ENCODE measurements at regions not wholly inside any gene's neighbourhood (a gene's known extent, or its start where the extent isn't known, plus 50 kb on each side); places are given as distances from the start of the nearest gene placed in this dataset.

DNA sequence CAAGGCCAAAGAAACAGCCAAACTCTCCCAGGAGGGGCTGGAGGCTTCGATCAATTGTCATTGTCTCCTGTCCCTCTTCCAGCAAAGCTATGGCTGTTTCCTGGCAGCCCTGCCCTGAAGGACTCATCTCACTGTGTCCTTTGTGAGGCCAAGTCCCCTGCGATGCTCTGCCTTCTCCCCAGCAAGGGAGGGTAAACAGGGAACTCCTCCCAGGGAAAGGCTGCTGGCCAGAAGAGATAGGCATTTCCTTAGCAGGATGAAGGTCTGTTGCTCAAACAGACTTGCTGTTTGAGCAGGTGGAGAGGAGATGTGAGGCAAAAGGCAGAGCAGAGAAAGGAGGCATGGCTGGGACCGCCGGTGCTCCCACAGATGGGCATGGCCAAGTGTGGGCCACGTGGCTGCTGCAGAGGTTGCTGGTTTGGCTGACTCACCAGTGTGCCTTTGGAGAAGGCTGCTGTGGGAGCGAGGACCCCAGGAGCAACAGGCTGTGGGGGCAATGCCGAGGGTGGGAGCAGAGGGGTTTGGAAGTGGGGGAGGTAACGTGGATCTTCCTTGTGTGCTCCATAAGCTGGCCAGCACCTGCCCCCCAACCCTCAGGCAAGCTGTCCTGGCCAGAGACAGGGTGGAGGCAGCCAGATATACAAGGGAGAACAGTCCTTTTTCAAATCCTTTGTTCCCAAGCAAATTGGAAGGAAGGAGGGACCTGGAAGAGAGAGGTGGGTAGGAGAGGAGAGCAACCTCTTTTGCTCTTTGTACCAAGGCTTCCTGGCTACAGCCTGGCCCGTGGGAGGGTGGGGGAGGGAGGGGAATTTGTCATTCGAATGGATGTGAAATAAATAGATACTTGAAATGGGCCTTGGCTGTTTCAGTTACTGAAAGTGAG, 449.8 kb downstream of the SIPA1L2 start:
- Histone ChIP-seq H3K4me3 (replicated peaks; ENCODE audit: low read depth, low read length) (no peak overlapping the region), H3K36me3 (ENCODE audit: control insufficient read depth, insufficient read depth, low read length) (no peaks in the 10 kb centered on the region), H3K27me3 (replicated peaks; ENCODE audit: control insufficient read depth, insufficient read depth, low read length) (no peaks in the 10 kb centered on the region)
- no peak for DNase-seq (ENCODE audit: extremely low read depth, insufficient read length)
- TF ChIP-seq CTCF (IDR thresholded peaks at IDR 0.05; ENCODE audit: insufficient read depth, low read length, poor library complexity, severe bottlenecking) = no peak

DNA sequence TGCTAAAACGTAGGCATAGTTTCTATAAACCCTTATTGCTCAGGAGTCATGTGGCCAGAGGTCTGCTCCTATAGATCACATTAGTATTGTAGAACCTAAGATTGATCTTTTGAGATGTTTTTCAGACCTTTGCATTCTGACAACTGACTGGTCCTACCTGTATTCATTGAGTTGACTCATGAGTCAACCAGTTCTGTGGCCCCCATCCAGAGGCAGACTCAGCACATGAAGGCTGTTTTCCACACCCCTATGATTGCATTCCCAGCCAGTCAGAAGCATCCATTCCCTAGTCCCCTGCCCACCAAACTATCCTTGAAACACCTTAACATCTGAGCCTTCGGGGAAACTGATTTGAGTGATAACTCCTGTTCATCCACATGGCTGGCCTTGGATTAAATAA, 451.7 kb downstream of the SIPA1L2 start:
- no peak for DNase-seq (ENCODE audit: extremely low read depth, insufficient read length)
- no peak for TF ChIP-seq CTCF (IDR thresholded peaks at IDR 0.05; ENCODE audit: insufficient read depth, low read length, poor library complexity, severe bottlenecking)
- no peaks in the 10 kb centered on the region for H3K36me3 ChIP-seq (ENCODE audit: control insufficient read depth, insufficient read depth, low read length)
- H3K27me3 ChIP-seq (replicated peaks; ENCODE audit: control insufficient read depth, insufficient read depth, low read length) = no peaks in the 10 kb centered on the region
- no peak overlapping the region for H3K4me3 ChIP-seq (replicated peaks; ENCODE audit: low read depth, low read length)

DNA sequence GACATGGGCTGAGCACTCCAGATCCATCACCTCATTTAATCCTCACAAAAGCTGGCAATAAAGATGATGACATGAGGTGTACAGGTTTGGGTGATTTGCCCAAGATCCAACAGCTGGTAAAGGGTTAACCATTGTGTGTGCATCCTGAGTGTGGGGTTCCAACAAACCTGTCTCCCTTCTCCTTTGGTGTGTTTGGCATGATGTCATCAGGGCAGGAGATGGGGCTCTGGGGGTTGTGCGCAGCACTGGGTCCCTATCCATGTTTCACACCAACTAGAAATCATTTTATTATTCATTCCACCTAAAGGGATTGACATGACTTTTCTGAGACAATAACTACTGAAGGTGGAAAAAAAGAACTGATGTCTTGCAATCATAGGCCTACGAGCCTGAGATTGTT, 452.5 kb downstream of the SIPA1L2 start:
- DNase-seq (ENCODE audit: extremely low read depth, insufficient read length) = no peak
- H3K4me3 ChIP-seq (replicated peaks; ENCODE audit: low read depth, low read length) = no peak overlapping the region
- H3K27me3 ChIP-seq (replicated peaks; ENCODE audit: control insufficient read depth, insufficient read depth, low read length) = no peaks in the 10 kb centered on the region
- TF ChIP-seq CTCF (IDR thresholded peaks at IDR 0.05; ENCODE audit: insufficient read depth, low read length, poor library complexity, severe bottlenecking) = no peak
- H3K36me3 ChIP-seq (ENCODE audit: control insufficient read depth, insufficient read depth, low read length) = no peaks in the 10 kb centered on the region

GRCh38 chr1:232176222-232176621, 453.7 kb downstream of the SIPA1L2 start:
- H3K4me3 ChIP-seq (replicated peaks; ENCODE audit: low read depth, low read length) = no peak overlapping the region
- no peak for TF ChIP-seq CTCF (IDR thresholded peaks at IDR 0.05; ENCODE audit: insufficient read depth, low read length, poor library complexity, severe bottlenecking)
- DNase-seq (ENCODE audit: extremely low read depth, insufficient read length) = no peak
- no peaks in the 10 kb centered on the region for H3K36me3 ChIP-seq (ENCODE audit: control insufficient read depth, insufficient read depth, low read length)
- no peaks in the 10 kb centered on the region for H3K27me3 ChIP-seq (replicated peaks; ENCODE audit: control insufficient read depth, insufficient read depth, low read length)

GRCh38 chr1:232174306-232174705, 455.6 kb downstream of the SIPA1L2 start:
- no peak for TF ChIP-seq CTCF (IDR thresholded peaks at IDR 0.05; ENCODE audit: insufficient read depth, low read length, poor library complexity, severe bottlenecking)
- H3K36me3 ChIP-seq (ENCODE audit: control insufficient read depth, insufficient read depth, low read length) = no peaks in the 10 kb centered on the region
- DNase-seq (ENCODE audit: extremely low read depth, insufficient read length) = no peak
- no peak overlapping the region for H3K4me3 ChIP-seq (replicated peaks; ENCODE audit: low read depth, low read length)
- no peaks in the 10 kb centered on the region for H3K27me3 ChIP-seq (replicated peaks; ENCODE audit: control insufficient read depth, insufficient read depth, low read length)

All from GM06990 (cell line).